Breast epithelium (tissue), 3 donors: ENCODE measurements at regions not wholly inside any gene's neighbourhood (a gene's known extent, or its start where the extent isn't known, plus 50 kb on each side); places are given as distances from the start of the nearest gene placed in this dataset.

Experiments used
- CTCF ChIP-seq, 3 donors: fragments of 450-650 bp; IDR thresholded peaks; one replicate each; pipeline ENCODE4 v1.5.1; 2016 to 2017; ENCODE audit warnings: antibody characterized with exemption in 3 of 3, mild to moderate bottlenecking in 3 of 3, moderate library complexity in 3 of 3
- POLR2A ChIP-seq: fragments of 450-650 bp; IDR thresholded peaks from one replicate; pipeline ENCODE4 v1.6.1; 2016; ENCODE audit warnings: antibody characterized with exemption, mild to moderate bottlenecking, moderate library complexity
- POLR2AphosphoS5 ChIP-seq, 3 donors: sonication (generic); formaldehyde crosslinking; IDR thresholded peaks; one replicate each; pipeline ENCODE4 v1.6.1; 2017; ENCODE audit warnings: antibody characterized with exemption in 3 of 3

GRCh38 chr18:76727589-76727988 is 94.8 kb upstream of the ZNF236 start:
- TF ChIP-seq CTCF (IDR thresholded peaks at IDR 0.05) (no peak), POLR2A (no peak), POLR2AphosphoS5 (IDR thresholded peaks at IDR 0.05) (no peak)
